ENCODE measurements at regions not wholly inside any gene's neighbourhood (a gene's known extent, or its start where the extent isn't known, plus 50 kb on each side); places are given as distances from the start of the nearest gene placed in this dataset.
"Not testable (repeated sequence)": the region's sequence is repeated elsewhere in the genome, so short reads cannot be mapped to it uniquely, and the experiment has no call there.

GRCh38 chr2:53536583-53537361, 230.8 kb upstream of the CHAC2 start:
- no peak for DNase-seq (ENCODE audit: low spot score)

- DNase-seq (ENCODE audit: low spot score) = no peak
These were observed 232.3 kb upstream of the CHAC2 start for GRCh38 chr2:53535234-53535840.

- no peak for DNase-seq (ENCODE audit: low spot score)
These were observed 237.5 kb upstream of the CHAC2 start for GRCh38 chr2:53530126-53530525.

GRCh38 chr2:53527056-53527455, 240.5 kb upstream of the CHAC2 start:
- DNase-seq (ENCODE audit: low spot score) = no peak

- no peak for DNase-seq (ENCODE audit: low spot score)
These were observed 247.4 kb upstream of the CHAC2 start for GRCh38 chr2:53519918-53520841.

GRCh38 chr2:53517406-53517805, 250.2 kb upstream of the CHAC2 start:
- no peak for DNase-seq (ENCODE audit: low spot score)

GRCh38 chr2:53516650-53517049, 251.0 kb upstream of the CHAC2 start:
- no peak for DNase-seq (ENCODE audit: low spot score)

- peak; percentile 9 for DNase-seq (ENCODE audit: low spot score)
These were observed 251.9 kb upstream of the CHAC2 start for GRCh38 chr2:53515435-53516332.

- no peak for DNase-seq (ENCODE audit: low spot score)
These were observed 254.4 kb upstream of the CHAC2 start for GRCh38 chr2:53513167-53513666.

GRCh38 chr2:53512071-53512826, 255.4 kb upstream of the CHAC2 start:
- peak; percentile 13 for DNase-seq (ENCODE audit: low spot score)

GRCh38 chr2:53511549-53511948, 256.1 kb upstream of the CHAC2 start:
- DNase-seq (ENCODE audit: low spot score) = no peak

GRCh38 chr2:53510401-53510800, 257.2 kb upstream of the CHAC2 start:
- no peak for DNase-seq (ENCODE audit: low spot score)

GRCh38 chr2:53509831-53510388, 257.7 kb upstream of the CHAC2 start:
- DNase-seq (ENCODE audit: low spot score) = no peak

GRCh38 chr2:53508667-53509066, 258.9 kb upstream of the CHAC2 start:
- peak; percentile 8 for DNase-seq (ENCODE audit: low spot score)

GRCh38 chr2:53507070-53507469, 260.5 kb upstream of the CHAC2 start:
- DNase-seq (ENCODE audit: low spot score) = not testable (repeated sequence)

GRCh38 chr2:53505826-53506225, 261.8 kb upstream of the CHAC2 start:
- no peak for DNase-seq (ENCODE audit: low spot score)

GRCh38 chr2:53504507-53504906, 263.1 kb upstream of the CHAC2 start:
- no peak for DNase-seq (ENCODE audit: low spot score)

- no peak for DNase-seq (ENCODE audit: low spot score)
These were observed 267.4 kb upstream of the CHAC2 start for GRCh38 chr2:53500181-53500580.

- peak; percentile 39 for DNase-seq (ENCODE audit: low spot score)
These were observed 269.4 kb upstream of the CHAC2 start for GRCh38 chr2:53498210-53498609.

GRCh38 chr2:53497020-53497419, 270.6 kb upstream of the CHAC2 start:
- no peak for DNase-seq (ENCODE audit: low spot score)
